NCI-H1417 (cell line): ENCODE measurements at regions not wholly inside any gene's neighbourhood (a gene's known extent, or its start where the extent isn't known, plus 50 kb on each side); places are given as distances from the start of the nearest gene placed in this dataset.
"Not testable (repeated sequence)": the region's sequence is repeated elsewhere in the genome, so short reads cannot be mapped to it uniquely, and the experiment has no call there.

Source experiments
- DNase-seq, 3 experiments: peaks; one replicate each; lab custom pipeline; 2025; lab: John Stamatoyannopoulos, UW

GRCh38 chr13:65826657-65827056 is 1403.5 kb downstream of the PCDH9 start:
- DNase-seq, result peak in 2 of 3 experiments; percentile 19 to 75

DNA sequence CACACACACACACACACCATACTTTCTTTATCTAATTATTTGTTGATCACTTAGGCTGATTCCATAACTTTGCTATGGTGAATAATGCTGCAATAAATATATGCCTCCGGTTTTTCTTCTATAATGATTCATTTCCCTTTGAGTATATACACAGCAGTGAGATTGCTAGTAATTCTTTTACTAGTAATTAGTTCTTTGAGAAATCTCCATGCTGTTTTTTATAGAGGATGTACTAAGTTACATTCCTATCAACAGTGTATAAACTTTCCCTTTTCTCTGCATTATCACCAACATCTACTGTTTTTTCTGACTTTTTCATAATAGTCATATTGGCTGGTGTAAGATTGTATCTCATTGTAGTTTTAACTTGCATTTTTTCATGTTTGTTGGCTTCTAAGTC is 1405.1 kb downstream of the PCDH9 start:
- DNase-seq, result no peak

GRCh38 chr13:65808061-65808460 is 1422.1 kb downstream of the PCDH9 start:
- DNase-seq, result no peak

DNA sequence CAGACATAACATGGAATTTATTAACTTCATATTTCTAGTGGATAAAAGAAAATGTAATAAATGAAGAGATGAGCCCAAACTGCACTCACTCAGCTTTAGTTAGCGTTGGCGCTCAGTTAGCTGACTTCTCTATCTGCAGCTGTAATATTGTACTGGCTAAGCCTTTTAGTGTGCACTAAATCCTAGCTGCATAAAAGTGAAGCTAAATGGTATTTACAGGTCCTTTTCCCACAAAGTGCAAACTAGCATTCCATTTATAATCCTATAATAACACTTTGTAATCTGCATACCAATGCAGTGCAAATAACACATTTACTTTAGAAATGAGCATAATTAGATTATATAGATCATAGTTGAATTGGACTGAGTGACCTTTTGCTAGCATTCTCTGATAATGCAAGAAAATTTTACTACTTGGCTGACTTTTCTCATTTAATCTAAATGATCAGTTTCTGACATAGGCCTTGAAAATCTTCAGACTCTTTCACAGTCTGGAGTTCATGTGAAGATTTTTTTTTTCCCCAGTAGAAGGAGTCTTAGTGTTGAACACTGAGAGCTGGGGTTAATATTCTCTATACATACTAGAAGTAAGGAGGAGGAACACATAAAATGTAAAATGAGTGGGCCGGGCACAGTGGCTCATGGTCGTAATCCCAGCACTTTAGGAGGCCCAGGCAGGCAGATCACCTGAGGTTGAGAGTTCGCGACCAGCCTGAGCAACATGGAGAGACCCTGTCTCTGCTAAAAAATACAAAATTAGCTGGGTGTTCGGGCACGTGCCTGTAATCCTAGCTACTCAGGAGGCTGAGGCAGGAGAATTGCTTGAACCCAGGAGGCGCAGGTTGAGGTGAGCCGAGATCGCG is 1426.4 kb downstream of the PCDH9 start:
- DNase-seq, result no peak

DNA sequence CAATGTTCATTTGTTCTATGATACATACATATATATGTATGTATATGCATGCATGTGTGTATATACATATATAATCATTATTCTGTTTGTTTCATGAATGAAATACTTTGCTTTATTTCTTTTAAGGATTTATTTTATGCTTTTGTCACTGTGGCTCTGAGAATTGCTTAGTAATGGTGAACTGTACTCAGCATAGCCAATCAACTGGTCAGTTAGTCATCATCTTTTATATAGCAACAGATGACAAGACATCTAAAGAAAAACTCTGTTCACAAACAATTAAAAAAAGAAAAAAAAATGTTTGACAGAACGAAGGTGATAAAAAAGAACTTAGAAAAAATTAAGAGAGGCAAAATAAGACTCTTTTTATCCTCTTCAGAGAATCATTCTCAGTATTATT is 1440.3 kb downstream of the PCDH9 start:
- DNase-seq, result no peak

DNA sequence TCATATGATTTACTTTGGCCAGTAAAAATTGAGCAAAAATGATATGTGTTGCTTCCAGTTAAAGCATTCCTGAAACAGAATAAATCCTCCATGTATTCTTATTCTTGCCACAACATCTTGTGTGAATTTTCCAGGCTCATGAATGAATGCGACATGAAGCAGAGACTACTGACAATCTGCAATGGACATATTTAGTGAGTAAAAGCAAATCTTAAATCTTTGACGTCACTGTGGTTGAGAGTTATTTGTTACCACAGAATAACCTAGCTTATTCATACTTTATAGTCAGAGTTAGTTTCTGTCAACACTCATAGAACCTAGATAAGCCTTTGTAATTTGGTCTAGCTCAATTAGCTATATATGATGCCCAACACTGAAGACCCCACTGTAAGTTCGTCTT is 1443.1 kb downstream of the PCDH9 start:
- no peak for DNase-seq

GRCh38 chr13:65784088-65784816 is 1445.9 kb downstream of the PCDH9 start:
- DNase-seq, result no peak

DNA sequence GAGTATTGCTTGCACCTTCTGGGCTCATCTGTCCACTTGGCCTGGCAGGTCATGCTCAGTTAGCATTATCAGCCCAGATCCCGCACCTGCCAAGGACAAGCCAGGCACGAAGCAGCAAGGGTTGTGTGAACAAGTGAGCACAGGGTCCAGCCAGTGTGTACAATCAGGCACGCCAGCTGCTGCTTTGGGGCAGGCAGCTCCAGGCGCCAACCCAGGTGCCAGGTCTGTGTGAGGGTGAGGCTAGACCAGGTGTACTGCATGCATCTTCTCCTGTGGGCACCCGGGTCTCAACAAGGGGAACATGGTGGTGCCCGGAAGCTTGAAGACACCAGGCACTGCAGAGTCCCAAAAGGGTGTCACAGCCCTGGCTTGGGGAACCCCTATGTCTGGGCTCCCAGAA is 1446.8 kb downstream of the PCDH9 start:
- no peak for DNase-seq

GRCh38 chr13:65771704-65772313 is 1458.3 kb downstream of the PCDH9 start:
- not testable (repeated sequence) for DNase-seq

DNA sequence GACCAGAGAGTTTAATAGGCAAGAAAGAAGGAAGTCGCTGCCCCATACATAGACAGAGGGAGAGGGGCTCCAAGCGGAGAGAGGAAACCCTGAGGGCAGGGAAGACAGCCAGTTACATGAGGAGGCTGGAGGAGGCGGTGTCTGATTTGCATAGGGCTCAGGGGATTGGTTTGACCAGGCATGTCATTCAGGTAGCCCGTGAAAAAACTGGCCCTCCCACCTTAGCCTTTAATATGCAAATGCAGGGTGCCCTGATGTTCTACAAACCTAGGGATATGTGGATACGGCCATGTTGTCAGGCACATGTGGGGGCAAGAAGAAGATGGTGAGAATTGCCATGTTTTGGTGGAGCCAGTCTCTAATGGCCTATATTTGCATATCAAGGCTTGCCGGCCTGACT is 1461.6 kb downstream of the PCDH9 start:
- no peak for DNase-seq

DNA sequence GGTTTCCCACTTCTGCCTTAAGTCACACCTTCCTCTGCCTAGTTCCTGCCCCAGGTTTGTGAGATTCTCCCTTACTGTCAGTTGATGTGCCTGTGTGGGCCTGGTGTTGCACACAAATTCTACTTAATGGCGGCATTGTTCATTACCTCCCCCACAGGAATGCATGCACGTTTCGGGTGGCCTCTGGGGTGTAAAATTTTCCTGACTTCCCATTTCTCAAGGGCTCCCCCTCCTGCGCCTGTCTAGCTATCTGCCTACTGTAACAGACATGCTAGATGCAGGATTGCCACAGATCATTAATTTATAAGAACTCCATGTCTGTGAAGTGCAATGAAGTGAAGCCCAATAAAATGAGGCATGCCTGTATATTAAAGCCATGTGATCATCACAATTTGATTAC is 1466.3 kb downstream of the PCDH9 start:
- DNase-seq, result no peak

DNA sequence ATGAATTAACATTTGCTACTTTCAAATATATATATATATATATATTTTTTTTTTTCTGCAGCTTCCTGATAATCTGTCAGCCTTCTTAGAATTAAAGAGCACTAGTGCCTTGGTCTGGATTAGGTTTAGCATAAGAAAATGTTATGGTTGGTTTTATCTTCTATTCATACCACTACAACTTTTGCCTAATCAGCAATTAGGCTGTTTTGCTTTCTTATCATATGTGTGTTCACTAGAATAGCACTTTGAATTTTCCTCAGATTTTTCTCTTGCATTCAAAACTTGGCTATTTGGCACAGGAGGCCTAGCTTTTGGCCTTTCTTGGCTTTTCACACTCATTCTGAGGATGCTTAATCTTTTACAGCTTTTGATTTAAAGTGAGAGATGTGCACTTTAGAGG is 1468.1 kb downstream of the PCDH9 start:
- DNase-seq, result no peak

DNA sequence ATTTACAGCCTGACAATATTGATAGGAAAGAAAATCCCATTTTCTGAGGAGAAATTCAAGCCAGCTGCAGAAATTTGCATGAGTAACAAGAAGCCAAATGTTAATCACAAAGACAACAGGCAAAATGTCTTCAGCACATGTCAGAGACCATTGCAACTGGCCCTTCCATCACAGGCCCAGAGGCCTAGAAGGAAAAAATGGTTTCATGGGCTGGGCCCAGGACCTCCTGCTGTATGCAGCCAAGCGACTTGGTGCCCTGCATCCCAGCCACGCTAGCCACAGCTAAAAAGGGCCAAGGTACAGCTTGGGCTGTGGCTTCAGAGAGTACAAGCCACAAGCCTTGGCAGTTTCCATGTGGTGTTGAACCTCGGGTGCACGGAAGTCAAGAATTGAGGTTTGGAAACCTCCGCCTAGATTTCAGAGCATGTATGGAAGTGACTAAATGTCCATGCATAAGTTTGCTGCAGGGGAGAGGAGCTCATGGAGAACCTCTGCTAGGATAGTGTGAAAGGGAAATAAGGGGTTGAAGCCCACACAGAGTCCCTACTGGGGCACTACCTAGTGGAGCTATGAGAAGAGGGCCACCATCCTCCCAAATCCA is 1474.0 kb downstream of the PCDH9 start:
- DNase-seq, result no peak

GRCh38 chr13:65748227-65748626 is 1481.9 kb downstream of the PCDH9 start:
- no peak for DNase-seq

GRCh38 chr13:65746406-65746921 is 1483.7 kb downstream of the PCDH9 start:
- DNase-seq, result no peak

DNA sequence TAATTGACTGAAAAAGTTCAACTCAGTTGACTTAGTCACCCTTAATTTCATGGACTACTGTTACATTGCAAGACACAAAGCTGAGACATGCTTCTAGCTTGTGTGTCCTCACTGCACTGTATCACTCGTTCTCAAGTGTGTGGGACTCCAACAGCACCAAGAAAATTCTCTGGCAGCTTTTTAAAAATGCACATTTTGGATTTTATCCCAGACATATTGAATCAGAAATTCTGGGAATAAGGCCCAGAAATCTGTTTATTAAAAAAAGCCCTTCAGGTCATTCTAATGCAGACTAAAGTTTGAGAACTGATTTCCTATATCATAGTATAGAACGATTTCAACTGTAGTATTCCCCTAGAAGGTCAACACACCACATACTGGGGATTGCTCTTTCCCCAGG is 1485.3 kb downstream of the PCDH9 start:
- DNase-seq, result no peak

- DNase-seq, result no peak
These were observed 1497.0 kb downstream of the PCDH9 start for GRCh38 chr13:65733110-65733509.

DNA sequence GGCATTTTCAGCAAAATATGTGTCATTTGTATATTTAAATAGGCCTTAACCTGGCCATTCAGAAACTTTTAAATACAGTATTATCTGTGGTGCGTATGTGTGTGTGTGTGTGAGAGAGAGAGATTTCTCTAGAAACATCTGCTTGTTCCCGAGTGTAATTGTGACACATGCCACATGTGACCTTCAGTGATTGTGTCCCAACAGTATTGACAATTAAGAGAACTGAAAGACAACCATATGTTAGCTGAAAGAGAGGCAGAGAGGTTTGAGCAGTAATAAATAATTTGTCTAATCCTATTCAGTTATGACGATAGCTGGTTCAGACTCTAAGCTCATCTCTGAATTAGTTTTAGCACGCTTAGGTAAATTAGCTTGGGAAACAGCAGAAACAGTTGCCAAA is 1503.1 kb downstream of the PCDH9 start:
- DNase-seq, result no peak

DNA sequence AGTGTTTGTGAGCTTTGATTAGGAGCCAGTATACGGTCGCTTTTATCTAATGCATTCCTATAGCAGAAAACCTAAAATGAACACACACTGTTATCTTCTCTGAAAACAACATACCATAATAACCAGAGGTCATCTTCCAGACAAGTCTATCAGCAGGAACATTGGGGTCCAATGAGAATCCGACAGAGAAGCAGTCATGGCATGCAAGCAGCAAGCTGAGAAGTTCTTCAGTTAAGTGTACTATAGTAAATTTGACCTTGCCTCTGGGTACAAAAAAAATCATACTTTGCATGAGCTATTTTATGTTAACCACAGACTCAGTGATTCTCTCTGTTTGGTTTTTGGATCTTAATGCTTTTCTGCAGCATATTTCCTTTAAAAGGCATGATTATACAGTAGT is 1505.1 kb downstream of the PCDH9 start:
- DNase-seq, result no peak

GRCh38 chr13:65724226-65724625 is 1505.9 kb downstream of the PCDH9 start:
- DNase-seq, result no peak

- DNase-seq, result no peak
These were observed 1507.6 kb downstream of the PCDH9 start for GRCh38 chr13:65722506-65722905.

DNA sequence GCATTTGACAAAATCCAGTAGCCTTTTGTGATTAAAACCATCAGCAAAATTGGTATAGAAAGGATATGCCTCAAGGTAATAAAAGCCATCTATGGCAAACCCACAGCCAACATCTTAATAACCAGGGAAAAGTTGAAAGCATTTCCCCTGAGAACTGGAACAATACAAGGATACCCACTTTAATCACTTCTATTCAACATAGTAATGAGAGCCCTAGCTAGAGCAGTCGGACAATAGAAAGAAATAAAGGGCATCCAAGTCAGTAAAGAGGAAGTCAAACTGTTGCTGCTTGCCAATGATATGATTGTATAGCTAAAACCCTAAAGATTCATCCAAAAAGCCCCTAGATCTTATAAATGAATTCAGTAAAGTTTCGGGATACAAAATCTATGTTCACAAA is 1510.3 kb downstream of the PCDH9 start:
- no peak for DNase-seq
